ENCODE measurements at regions not wholly inside any gene's neighbourhood (a gene's known extent, or its start where the extent isn't known, plus 50 kb on each side); places are given as distances from the start of the nearest gene placed in this dataset.

DNA sequence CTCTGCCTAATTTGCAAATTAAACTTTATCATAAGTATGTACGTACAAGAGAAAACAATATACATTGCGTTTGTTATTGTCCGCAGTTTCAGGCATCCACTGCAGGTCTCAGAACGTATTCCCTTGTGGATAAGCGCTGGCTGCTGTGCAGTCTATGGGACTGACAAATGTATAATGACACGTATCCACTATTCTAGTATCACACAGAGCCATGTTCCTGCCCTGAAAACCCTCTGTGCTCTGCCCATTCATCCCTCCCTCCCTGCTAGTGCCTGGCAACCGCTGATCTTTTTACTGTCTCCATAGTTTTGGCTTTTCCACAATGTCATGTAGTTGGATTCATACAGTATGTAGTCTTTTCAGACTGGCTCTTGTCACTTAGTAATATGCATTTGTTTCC is 179.4 kb downstream of the MAF start:
- Histone ChIP-seq H4K20me1 (ENCODE audit: insufficient read depth) (no peaks in the 10 kb centered on the region), H3K9me3 (ENCODE audit: control insufficient read depth in 1 of 2, insufficient read depth in 1 of 2, low read depth in 1 of 2, low read length in 2 of 2) (peaks cover 19 to 22% of the 10 kb centered on the region in 2 experiments; a peak in 2 of 4 replicates), H3K4me1 (ENCODE audit: control insufficient read depth in 1 of 2, insufficient read depth in 2 of 2, low read length in 2 of 2) (no peaks in the 10 kb centered on the region), H3K79me2 (ENCODE audit: insufficient read depth, low read length) (no peaks in the 10 kb centered on the region), H3K4me2 (ENCODE audit: low read length) (no peak overlapping the region), H3K9me2 (ENCODE audit: insufficient read depth) (no peaks in the 10 kb centered on the region), H3K27ac (ENCODE audit: low read depth, low read length) (no peak overlapping the region), H2AFZ (ENCODE audit: low read depth, low read length, poor library complexity, severe bottlenecking) (no peak overlapping the region), H3K4me3 (replicated peaks in 1 of 2; ENCODE audit: low read depth in 1 of 2, low read length in 2 of 2) (no peak overlapping the region), H3K36me3 (ENCODE audit: control insufficient read depth in 1 of 2, insufficient read depth in 2 of 2, low read length in 2 of 2) (no peaks in the 10 kb centered on the region), H3K9ac (ENCODE audit: low read length) (no peak overlapping the region), H3K27me3 (ENCODE audit: insufficient read depth, low read length) (no peaks in the 10 kb centered on the region)
- no peak for DNase-seq (ENCODE audit: low read depth, low spot score)
- intact Hi-C loops (cut with micrococcal nuclease) = no loop called here
- TF ChIP-seq, protein P1, sequence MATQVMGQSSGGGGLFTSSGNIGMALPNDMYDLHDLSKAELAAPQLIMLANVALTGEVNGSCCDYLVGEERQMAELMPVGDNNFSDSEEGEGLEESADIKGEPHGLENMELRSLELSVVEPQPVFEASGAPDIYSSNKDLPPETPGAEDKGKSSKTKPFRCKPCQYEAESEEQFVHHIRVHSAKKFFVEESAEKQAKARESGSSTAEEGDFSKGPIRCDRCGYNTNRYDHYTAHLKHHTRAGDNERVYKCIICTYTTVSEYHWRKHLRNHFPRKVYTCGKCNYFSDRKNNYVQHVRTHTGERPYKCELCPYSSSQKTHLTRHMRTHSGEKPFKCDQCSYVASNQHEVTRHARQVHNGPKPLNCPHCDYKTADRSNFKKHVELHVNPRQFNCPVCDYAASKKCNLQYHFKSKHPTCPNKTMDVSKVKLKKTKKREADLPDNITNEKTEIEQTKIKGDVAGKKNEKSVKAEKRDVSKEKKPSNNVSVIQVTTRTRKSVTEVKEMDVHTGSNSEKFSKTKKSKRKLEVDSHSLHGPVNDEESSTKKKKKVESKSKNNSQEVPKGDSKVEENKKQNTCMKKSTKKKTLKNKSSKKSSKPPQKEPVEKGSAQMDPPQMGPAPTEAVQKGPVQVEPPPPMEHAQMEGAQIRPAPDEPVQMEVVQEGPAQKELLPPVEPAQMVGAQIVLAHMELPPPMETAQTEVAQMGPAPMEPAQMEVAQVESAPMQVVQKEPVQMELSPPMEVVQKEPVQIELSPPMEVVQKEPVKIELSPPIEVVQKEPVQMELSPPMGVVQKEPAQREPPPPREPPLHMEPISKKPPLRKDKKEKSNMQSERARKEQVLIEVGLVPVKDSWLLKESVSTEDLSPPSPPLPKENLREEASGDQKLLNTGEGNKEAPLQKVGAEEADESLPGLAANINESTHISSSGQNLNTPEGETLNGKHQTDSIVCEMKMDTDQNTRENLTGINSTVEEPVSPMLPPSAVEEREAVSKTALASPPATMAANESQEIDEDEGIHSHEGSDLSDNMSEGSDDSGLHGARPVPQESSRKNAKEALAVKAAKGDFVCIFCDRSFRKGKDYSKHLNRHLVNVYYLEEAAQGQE (IDR thresholded peaks at IDR 0.05; ENCODE audit: low read depth) = no peak
- TF ChIP-seq POLR2A (IDR thresholded peaks at IDR 0.05; ENCODE audit: borderline replicate concordance, extremely low read depth, insufficient read depth, insufficient read length) = no peak
- TF ChIP-seq EZH2phosphoT487 (IDR thresholded peaks at IDR 0.05; ENCODE audit: borderline replicate concordance) = no peak
- no peak for TF ChIP-seq SP1 (IDR thresholded peaks at IDR 0.05; ENCODE audit: low read depth)
- TF ChIP-seq RAD21 (IDR thresholded peaks at IDR 0.05; ENCODE audit: low read depth) = no peak
- no peak for TF ChIP-seq ELF1 (IDR thresholded peaks at IDR 0.05; ENCODE audit: borderline replicate concordance, low read depth)
- TF ChIP-seq SIN3A (IDR thresholded peaks at IDR 0.05; ENCODE audit: low read depth) = no peak
- no peak for TF ChIP-seq EGR1 (IDR thresholded peaks at IDR 0.05; ENCODE audit: low read depth)
- TF ChIP-seq, protein P2, sequence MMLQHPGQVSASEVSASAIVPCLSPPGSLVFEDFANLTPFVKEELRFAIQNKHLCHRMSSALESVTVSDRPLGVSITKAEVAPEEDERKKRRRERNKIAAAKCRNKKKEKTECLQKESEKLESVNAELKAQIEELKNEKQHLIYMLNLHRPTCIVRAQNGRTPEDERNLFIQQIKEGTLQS (IDR thresholded peaks at IDR 0.05) = no peak
- TF ChIP-seq YY1 (IDR thresholded peaks at IDR 0.05; ENCODE audit: extremely low read depth, insufficient replicate concordance, low read depth, low read length) = no peak
- TF ChIP-seq JUND (IDR thresholded peaks at IDR 0.05) = no peak
- TF ChIP-seq, protein P3, sequence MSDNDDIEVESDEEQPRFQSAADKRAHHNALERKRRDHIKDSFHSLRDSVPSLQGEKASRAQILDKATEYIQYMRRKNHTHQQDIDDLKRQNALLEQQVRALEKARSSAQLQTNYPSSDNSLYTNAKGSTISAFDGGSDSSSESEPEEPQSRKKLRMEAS (IDR thresholded peaks at IDR 0.05) = no peak
- TF ChIP-seq ZNF274 (IDR thresholded peaks at IDR 0.05; ENCODE audit: low read depth, low read length) = no peak
- RAD21 ChIA-PET (ENCODE audit: low non-redundant PET in 1 of 2, low total read pairs in 2 of 2, uncharacterized antibody in 2 of 2, unreplicated experiment in 2 of 2) = no interaction called here
- CTCF ChIA-PET = no interaction called here
- POLR2A ChIA-PET = no interaction called here
- no peak for ATAC-seq
- BruUV-seq (replicated peaks) = no TSS peak
